ENCODE measurements at regions not wholly inside any gene's neighbourhood (a gene's known extent, or its start where the extent isn't known, plus 50 kb on each side); places are given as distances from the start of the nearest gene placed in this dataset.

- FAIRE-seq (no peak), DNase-seq (ENCODE audit: low read depth) (no peak)
- Histone ChIP-seq H2AFZ (ENCODE audit: low read depth, low read length) (no peak overlapping the region), H3K27ac (ENCODE audit: low read depth, low read length) (no peak overlapping the region), H3K36me3 (ENCODE audit: insufficient read depth, low read length) (no peaks in the 10 kb centered on the region), H3K9ac (ENCODE audit: low read length) (no peak overlapping the region), H3K79me2 (ENCODE audit: insufficient read depth, low read length) (no peaks in the 10 kb centered on the region), H4K20me1 (ENCODE audit: insufficient read depth, low read length) (no peaks in the 10 kb centered on the region), H3K27me3 (ENCODE audit: insufficient read depth, low read length) (no peaks in the 10 kb centered on the region), H3K9me3 (ENCODE audit: insufficient read depth, low read depth, low read length) (no peaks in the 10 kb centered on the region), H3K4me3 (ENCODE audit: insufficient read depth, low read depth, low read length) (no peak overlapping the region), H3K4me1 (ENCODE audit: insufficient read depth, low read length) (no peaks in the 10 kb centered on the region), H3K4me2 (ENCODE audit: low read length) (no peak overlapping the region)
- Mint-ChIP-seq H3K9me3 (ENCODE audit: unreplicated experiment) (no peaks in the 10 kb centered on the region), H3K27me3 (ENCODE audit: low read depth, unreplicated experiment) (no peaks in the 10 kb centered on the region), H3K4me1 (ENCODE audit: low read depth, unreplicated experiment) (no peaks in the 10 kb centered on the region), H3K36me3 (ENCODE audit: low read depth, unreplicated experiment) (no peaks in the 10 kb centered on the region), H3K27ac (ENCODE audit: unreplicated experiment) (no peak overlapping the region), H3K4me3 (ENCODE audit: unreplicated experiment) (no peak overlapping the region)
- TF ChIP-seq CTCF (IDR thresholded peaks at IDR 0.05; ENCODE audit: insufficient read depth, low read depth, low read length) (no peak), EZH2 (IDR thresholded peaks at IDR 0.05; ENCODE audit: insufficient read depth, low read length) (no peak)
Observed at GRCh38 chr3:146772211-146772743, 167.1 kb upstream of the PLSCR5 start.

- H3K27ac ChIP-seq (ENCODE audit: low read depth, low read length) = no peak overlapping the region
- Mint-ChIP-seq H3K4me3 (ENCODE audit: unreplicated experiment) (no peak overlapping the region), H3K27ac (ENCODE audit: unreplicated experiment) (no peak overlapping the region), H3K9me3 (ENCODE audit: unreplicated experiment) (no peaks in the 10 kb centered on the region), H3K36me3 (ENCODE audit: low read depth, unreplicated experiment) (no peaks in the 10 kb centered on the region), H3K4me1 (ENCODE audit: low read depth, unreplicated experiment) (no peaks in the 10 kb centered on the region), H3K27me3 (ENCODE audit: low read depth, unreplicated experiment) (no peaks in the 10 kb centered on the region)
- no peak overlapping the region for H3K9ac ChIP-seq (ENCODE audit: low read length)
- H3K9me3 ChIP-seq (ENCODE audit: insufficient read depth, low read depth, low read length) = no peaks in the 10 kb centered on the region
- DNase-seq (ENCODE audit: low read depth) (no peak), FAIRE-seq (no peak)
- H3K4me2 ChIP-seq (ENCODE audit: low read length) = no peak overlapping the region
- no peaks in the 10 kb centered on the region for H3K36me3 ChIP-seq (ENCODE audit: insufficient read depth, low read length)
- H3K4me3 ChIP-seq (ENCODE audit: insufficient read depth, low read depth, low read length) = no peak overlapping the region
- H2AFZ ChIP-seq (ENCODE audit: low read depth, low read length) = no peak overlapping the region
- H3K27me3 ChIP-seq (ENCODE audit: insufficient read depth, low read length) = no peaks in the 10 kb centered on the region
- no peaks in the 10 kb centered on the region for H3K4me1 ChIP-seq (ENCODE audit: insufficient read depth, low read length)
- no peaks in the 10 kb centered on the region for H4K20me1 ChIP-seq (ENCODE audit: insufficient read depth, low read length)
- H3K79me2 ChIP-seq (ENCODE audit: insufficient read depth, low read length) = no peaks in the 10 kb centered on the region
- TF ChIP-seq EZH2 (IDR thresholded peaks at IDR 0.05; ENCODE audit: insufficient read depth, low read length) (no peak), CTCF (IDR thresholded peaks at IDR 0.05; ENCODE audit: insufficient read depth, low read depth, low read length) (no peak)
Observed at GRCh38 chr3:146770881-146771280, 165.7 kb upstream of the PLSCR5 start.

GRCh38 chr3:146770301-146770700 is 165.2 kb upstream of the PLSCR5 start:
- DNase-seq (ENCODE audit: low read depth) = no peak
- Histone ChIP-seq H3K36me3 (ENCODE audit: insufficient read depth, low read length) (no peaks in the 10 kb centered on the region), H4K20me1 (ENCODE audit: insufficient read depth, low read length) (no peaks in the 10 kb centered on the region), H3K79me2 (ENCODE audit: insufficient read depth, low read length) (no peaks in the 10 kb centered on the region), H3K9me3 (ENCODE audit: insufficient read depth, low read depth, low read length) (no peaks in the 10 kb centered on the region), H3K27me3 (ENCODE audit: insufficient read depth, low read length) (no peaks in the 10 kb centered on the region), H3K27ac (ENCODE audit: low read depth, low read length) (no peak overlapping the region), H3K4me2 (ENCODE audit: low read length) (no peak overlapping the region), H3K9ac (ENCODE audit: low read length) (no peak overlapping the region), H3K4me1 (ENCODE audit: insufficient read depth, low read length) (no peaks in the 10 kb centered on the region), H3K4me3 (ENCODE audit: insufficient read depth, low read depth, low read length) (no peak overlapping the region), H2AFZ (ENCODE audit: low read depth, low read length) (no peak overlapping the region)
- FAIRE-seq = no peak
- Mint-ChIP-seq H3K4me1 (ENCODE audit: low read depth, unreplicated experiment) (no peaks in the 10 kb centered on the region), H3K4me3 (ENCODE audit: unreplicated experiment) (no peak overlapping the region), H3K9me3 (ENCODE audit: unreplicated experiment) (no peaks in the 10 kb centered on the region), H3K36me3 (ENCODE audit: low read depth, unreplicated experiment) (no peaks in the 10 kb centered on the region), H3K27ac (ENCODE audit: unreplicated experiment) (no peak overlapping the region), H3K27me3 (ENCODE audit: low read depth, unreplicated experiment) (no peaks in the 10 kb centered on the region)
- TF ChIP-seq CTCF (IDR thresholded peaks at IDR 0.05; ENCODE audit: insufficient read depth, low read depth, low read length) (no peak), EZH2 (IDR thresholded peaks at IDR 0.05; ENCODE audit: insufficient read depth, low read length) (no peak)
